GM19043 (cell line): ENCODE measurements at regions not wholly inside any gene's neighbourhood (a gene's known extent, or its start where the extent isn't known, plus 50 kb on each side); places are given as distances from the start of the nearest gene placed in this dataset.
"Not testable (repeated sequence)": the region's sequence is repeated elsewhere in the genome, so short reads cannot be mapped to it uniquely, and the experiment has no call there.

Experiments
- ATAC-seq: cut with Tn5 transposase; IDR thresholded peaks from one replicate; pipeline ENCODE4 v1.9.1; 2021; ENCODE audit warnings: low read depth; ENCODE audit not compliant: unreplicated experiment

- not testable (repeated sequence) for ATAC-seq
These were observed 294.6 kb downstream of the CCDC74A start for GRCh38 chr2:131822237-131822721.

GRCh38 chr2:131823058-131823457 is 295.4 kb downstream of the CCDC74A start:
- not testable (repeated sequence) for ATAC-seq

GRCh38 chr2:131824986-131825385 is 297.3 kb downstream of the CCDC74A start:
- ATAC-seq: not testable (repeated sequence)

- no peak for ATAC-seq
These were observed 299.9 kb downstream of the CCDC74A start for GRCh38 chr2:131827481-131828163.

GRCh38 chr2:131828164-131828561 is 300.5 kb downstream of the CCDC74A start:
- no peak for ATAC-seq

GRCh38 chr2:131828633-131829455 is 301.2 kb downstream of the CCDC74A start:
- not testable (repeated sequence) for ATAC-seq

GRCh38 chr2:131829456-131830241 is 302.0 kb downstream of the CCDC74A start:
- ATAC-seq: not testable (repeated sequence)

- ATAC-seq: not testable (repeated sequence)
These were observed 302.7 kb downstream of the CCDC74A start for GRCh38 chr2:131830242-131830945.

- ATAC-seq: not testable (repeated sequence)
These were observed 303.2 kb downstream of the CCDC74A start for GRCh38 chr2:131830946-131831310.

- peak; percentile 51 for ATAC-seq
These were observed 303.9 kb downstream of the CCDC74A start for GRCh38 chr2:131831450-131832208.

- ATAC-seq: not testable (repeated sequence)
These were observed 304.6 kb downstream of the CCDC74A start for GRCh38 chr2:131832209-131832780.

- not testable (repeated sequence) for ATAC-seq
These were observed 305.2 kb downstream of the CCDC74A start for GRCh38 chr2:131832917-131833316.

GRCh38 chr2:131833367-131834202 is 305.9 kb downstream of the CCDC74A start:
- ATAC-seq: not testable (repeated sequence)

- ATAC-seq: not testable (repeated sequence)
These were observed 306.7 kb downstream of the CCDC74A start for GRCh38 chr2:131834203-131835020.

GRCh38 chr2:131835022-131835421 is 307.3 kb downstream of the CCDC74A start:
- ATAC-seq: not testable (repeated sequence)

- ATAC-seq: no peak
These were observed 308.0 kb downstream of the CCDC74A start for GRCh38 chr2:131835621-131836091.

- not testable (repeated sequence) for ATAC-seq
These were observed 308.4 kb downstream of the CCDC74A start for GRCh38 chr2:131836116-131836515.
